Hepatocyte (in vitro differentiated cells): ENCODE measurements at regions not wholly inside any gene's neighbourhood (a gene's known extent, or its start where the extent isn't known, plus 50 kb on each side); places are given as distances from the start of the nearest gene placed in this dataset.
"Not testable (repeated sequence)": the region's sequence is repeated elsewhere in the genome, so short reads cannot be mapped to it uniquely, and the experiment has no call there.

Source experiments
- DNase-seq: peaks from one replicate; pipeline ENCODE4 v3.0.0-alpha.2; 2016; ENCODE audit warnings: low spot score
- H2AFZ ChIP-seq: fragments of 200-600 bp; sonication (generic); 2 replicates; pipeline ENCODE4 v1.6.0; 2016; ENCODE audit warnings: antibody characterized with exemption, mild to moderate bottlenecking
- H3K27ac ChIP-seq: fragments of 200-600 bp; sonication (generic); 2 replicates; pipeline ENCODE4 v1.5.1; 2016; ENCODE audit warnings: mild to moderate bottlenecking
- H3K27me3 ChIP-seq: fragments of 200-600 bp; sonication (generic); 2 replicates; pipeline ENCODE4 v1.6.1; 2016
- H3K36me3 ChIP-seq: fragments of 200-600 bp; sonication (generic); replicated peaks from 2 replicates; pipeline ENCODE4 v1.5.1; 2016; ENCODE audit warnings: low read depth; ENCODE audit not compliant: insufficient read depth
- H3K4me1 ChIP-seq: fragments of 200-600 bp; sonication (generic); 2 replicates; pipeline ENCODE4 v1.5.1; 2016; ENCODE audit warnings: mild to moderate bottlenecking, moderate library complexity; ENCODE audit not compliant: insufficient read depth
- H3K4me2 ChIP-seq: fragments of 200-600 bp; sonication (generic); 2 replicates; pipeline ENCODE4 v1.6.0; 2016
- H3K4me3 ChIP-seq: fragments of 200-600 bp; sonication (generic); 2 replicates; pipeline ENCODE4 v1.5.1; 2016; ENCODE audit warnings: mild to moderate bottlenecking
- H3K79me2 ChIP-seq: fragments of 200-600 bp; sonication (generic); 2 replicates; pipeline ENCODE4 v1.6.0; 2017; ENCODE audit warnings: mild to moderate bottlenecking
- H3K9me2 ChIP-seq: fragments of 200-600 bp; sonication (generic); replicated peaks from 2 replicates; pipeline ENCODE4 v1.6.0; 2017; ENCODE audit warnings: mild to moderate bottlenecking; ENCODE audit not compliant: insufficient read depth
- H3K9me3 ChIP-seq: fragments of 200-600 bp; sonication (generic); 2 replicates; pipeline ENCODE4 v1.5.1; 2016; ENCODE audit warnings: low read depth, mild to moderate bottlenecking
- H4K20me1 ChIP-seq: fragments of 200-600 bp; sonication (generic); 2 replicates; pipeline ENCODE4 v1.6.0; 2016; ENCODE audit warnings: mild to moderate bottlenecking; ENCODE audit not compliant: insufficient read depth, poor library complexity, severe bottlenecking
- EZH2 ChIP-seq: fragments of 200-600 bp; sonication (generic); IDR thresholded peaks from 2 replicates; pipeline ENCODE4 v1.6.1; 2016; ENCODE audit warnings: antibody characterized with exemption, mild to moderate bottlenecking, borderline replicate concordance
- EZH2phosphoT487 ChIP-seq: fragments of 200-600 bp; sonication (generic); IDR thresholded peaks from one replicate; pipeline ENCODE4 v1.6.1; 2018; ENCODE audit warnings: antibody characterized with exemption, mild to moderate bottlenecking, low read depth, moderate library complexity; ENCODE audit not compliant: unreplicated experiment, severe bottlenecking
- WGBS: methylation state at CpG from one replicate; pipeline ENCODE4 v1.1.6; 2016; ENCODE audit warnings: low lambda C conversion rate; ENCODE audit errors: missing lambda C conversion rate; 5-methylcytosine and 5-hydroxymethylcytosine counted together
- TF ChIP-seq, protein P1 (sequence below): fragments of 200-600 bp; sonication (generic); IDR thresholded peaks from 2 replicates; pipeline ENCODE4 v1.5.1; 2016; ENCODE audit warnings: antibody characterized with exemption, mild to moderate bottlenecking; ENCODE audit not compliant: poor library complexity

GRCh38 chrX:148120999-148121623 lies 140.0 kb downstream of the FMR1NB start:
- DNase-seq, result no peak
- Histone ChIP-seq H3K9me3 (no peaks in the 10 kb centered on the region), H3K9me2 (no peaks in the 10 kb centered on the region), H3K27ac (no peak overlapping the region), H3K36me3 (no peaks in the 10 kb centered on the region), H2AFZ (no peak overlapping the region), H3K4me3 (no peak overlapping the region), H3K4me1 (no peaks in the 10 kb centered on the region), H4K20me1 (no peaks in the 10 kb centered on the region), H3K4me2 (no peak overlapping the region), H3K27me3 (no peaks in the 10 kb centered on the region), H3K79me2 (no peaks in the 10 kb centered on the region)
- WGBS, result 71% methylated on average over 3 of the region's 3 CpGs
- TF ChIP-seq, protein P1, sequence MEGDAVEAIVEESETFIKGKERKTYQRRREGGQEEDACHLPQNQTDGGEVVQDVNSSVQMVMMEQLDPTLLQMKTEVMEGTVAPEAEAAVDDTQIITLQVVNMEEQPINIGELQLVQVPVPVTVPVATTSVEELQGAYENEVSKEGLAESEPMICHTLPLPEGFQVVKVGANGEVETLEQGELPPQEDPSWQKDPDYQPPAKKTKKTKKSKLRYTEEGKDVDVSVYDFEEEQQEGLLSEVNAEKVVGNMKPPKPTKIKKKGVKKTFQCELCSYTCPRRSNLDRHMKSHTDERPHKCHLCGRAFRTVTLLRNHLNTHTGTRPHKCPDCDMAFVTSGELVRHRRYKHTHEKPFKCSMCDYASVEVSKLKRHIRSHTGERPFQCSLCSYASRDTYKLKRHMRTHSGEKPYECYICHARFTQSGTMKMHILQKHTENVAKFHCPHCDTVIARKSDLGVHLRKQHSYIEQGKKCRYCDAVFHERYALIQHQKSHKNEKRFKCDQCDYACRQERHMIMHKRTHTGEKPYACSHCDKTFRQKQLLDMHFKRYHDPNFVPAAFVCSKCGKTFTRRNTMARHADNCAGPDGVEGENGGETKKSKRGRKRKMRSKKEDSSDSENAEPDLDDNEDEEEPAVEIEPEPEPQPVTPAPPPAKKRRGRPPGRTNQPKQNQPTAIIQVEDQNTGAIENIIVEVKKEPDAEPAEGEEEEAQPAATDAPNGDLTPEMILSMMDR, result no peak
- TF ChIP-seq EZH2phosphoT487 (no peak), EZH2 (no peak)

DNA sequence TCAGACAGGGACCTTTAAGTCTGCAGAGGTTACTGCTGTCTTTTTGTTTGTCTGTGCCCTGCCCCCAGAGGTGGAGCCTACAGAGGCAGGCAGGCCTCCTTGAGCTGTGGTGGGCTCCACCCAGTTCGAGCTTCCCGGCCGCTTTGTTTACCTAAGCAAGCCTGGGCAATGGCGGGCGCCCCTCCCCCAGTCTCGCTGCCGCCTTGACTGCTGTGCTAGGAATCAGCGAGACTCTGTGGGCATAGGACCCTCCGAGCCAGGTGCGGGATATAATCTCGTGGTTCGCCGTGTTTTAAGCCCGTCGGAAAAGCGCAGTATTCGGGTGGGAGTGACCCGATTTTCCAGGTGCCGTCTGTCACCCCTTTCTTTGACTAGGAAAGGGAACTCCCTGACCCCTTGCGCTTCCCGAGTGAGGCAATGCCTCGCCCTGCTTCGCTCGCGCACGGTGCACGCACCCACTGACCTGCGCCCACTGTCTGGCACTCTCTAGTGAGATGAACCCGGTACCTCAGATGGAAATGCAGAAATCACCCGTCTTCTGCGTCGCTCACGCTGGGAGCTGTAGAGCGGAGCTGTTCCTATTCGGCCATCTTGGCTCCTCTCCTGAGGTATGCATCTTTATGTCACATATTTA lies 147.9 kb downstream of the FMR1NB start:
- WGBS, result 76% methylated on average over 27 of the region's 35 CpGs
- H3K9me3 ChIP-seq, H3K4me1 ChIP-seq, H2AFZ ChIP-seq, H3K27ac ChIP-seq, H3K36me3 ChIP-seq, H3K4me3 ChIP-seq, H3K9me2 ChIP-seq, H3K79me2 ChIP-seq, DNase-seq, H4K20me1 ChIP-seq, H3K27me3 ChIP-seq, H3K4me2 ChIP-seq: not testable (repeated sequence)

GRCh38 chrX:148133105-148133725 lies 152.1 kb downstream of the FMR1NB start:
- no peak overlapping the region for H3K4me3 ChIP-seq
- TF ChIP-seq, protein P1, result peak; percentile 42
- TF ChIP-seq EZH2, result no peak
- no peaks in the 10 kb centered on the region for H3K9me2 ChIP-seq
- 58% methylated on average over 6 of the region's 6 CpGs for WGBS
- H3K9me3 ChIP-seq, result no peaks in the 10 kb centered on the region
- no peaks in the 10 kb centered on the region for H4K20me1 ChIP-seq
- no peak overlapping the region for H3K4me2 ChIP-seq
- no peak overlapping the region for H2AFZ ChIP-seq
- H3K79me2 ChIP-seq, result no peaks in the 10 kb centered on the region
- no peaks in the 10 kb centered on the region for H3K4me1 ChIP-seq
- no peaks in the 10 kb centered on the region for H3K36me3 ChIP-seq
- no peaks in the 10 kb centered on the region for H3K27me3 ChIP-seq
- no peak for DNase-seq
- H3K27ac ChIP-seq, result no peak overlapping the region

- no peak overlapping the region for H2AFZ ChIP-seq
- H3K79me2 ChIP-seq, result no peaks in the 10 kb centered on the region
- no peak overlapping the region for H3K27ac ChIP-seq
- no peaks in the 10 kb centered on the region for H3K9me2 ChIP-seq
- WGBS, result 44% methylated on average over 1 of the region's 1 CpG
- H3K4me1 ChIP-seq, result no peaks in the 10 kb centered on the region
- no peak overlapping the region for H3K4me2 ChIP-seq
- no peaks in the 10 kb centered on the region for H3K27me3 ChIP-seq
- no peaks in the 10 kb centered on the region for H4K20me1 ChIP-seq
- no peak for DNase-seq
- no peaks in the 10 kb centered on the region for H3K9me3 ChIP-seq
- no peaks in the 10 kb centered on the region for H3K36me3 ChIP-seq
- TF ChIP-seq, protein P1, result no peak
- TF ChIP-seq EZH2 (no peak), EZH2phosphoT487 (no peak)
- no peak overlapping the region for H3K4me3 ChIP-seq
Observed at GRCh38 chrX:148134578-148134977, 153.4 kb downstream of the FMR1NB start.
